HCT116 (cell line): ENCODE measurements at regions not wholly inside any gene's neighbourhood (a gene's known extent, or its start where the extent isn't known, plus 50 kb on each side); places are given as distances from the start of the nearest gene placed in this dataset.

Experiments
- ATAC-seq: fragments of 200-7000 bp; cut with Tn5 transposase; 2 replicates; pipeline ENCODE4 v1.9.1; 2020; ENCODE audit warnings: mild to moderate bottlenecking, moderate library complexity
- BruUV-seq: library from RNA; stranded (reverse); fragments of 400-500 nt; replicated peaks from 2 replicates; lab custom pipeline; 2021; lab: Mats Ljungman, UMichigan
- CTCF ChIA-PET: fragments of 300-600 bp; sonication (Branson Sonifier 250); formaldehyde crosslinking; loops from one replicate; lab custom pipeline; 2021; ENCODE audit warnings: antibody characterized with exemption; lab: Charles Lee
- POLR2A ChIA-PET: fragments of 300-600, 350-600 bp; sonication (Branson Sonifier 250); formaldehyde crosslinking; loops from one replicate; lab custom pipeline; 2021; ENCODE audit warnings: antibody characterized with exemption; lab: Charles Lee
- RAD21 ChIA-PET, 2 experiments: fragments of 300-600 bp; sonication (Branson Sonifier 250); formaldehyde crosslinking; loops; one replicate each; lab custom pipeline; 2023; ENCODE audit warnings: low total read pairs in 2 of 2; ENCODE audit not compliant: uncharacterized antibody in 2 of 2, unreplicated experiment in 2 of 2, low non-redundant PET in 1 of 2; lab: Charles Lee
- DNase-seq: peaks from one replicate; pipeline ENCODE4 v3.0.0-alpha.2; 2010; ENCODE audit warnings: low read depth, low spot score
- H2AFZ ChIP-seq: fragments of 200-600 bp; shearing (Covaris generic), sonication (generic); 2 replicates; pipeline ENCODE4 v1.6.1; 2017; ENCODE audit warnings: low read depth, mixed run types, mixed read lengths, antibody characterized with exemption, low read length; ENCODE audit not compliant: poor library complexity, severe bottlenecking
- H3K27ac ChIP-seq: 2 replicates; pipeline ENCODE4 v1.5.1; 2012; ENCODE audit warnings: low read depth, low read length
- H3K27me3 ChIP-seq: fragments of 200-600 bp; sonication (generic); 2 replicates; pipeline ENCODE4 v1.6.1; 2016; ENCODE audit warnings: mixed run types, low read length, mixed read lengths; ENCODE audit not compliant: insufficient read depth
- H3K36me3 ChIP-seq, 2 experiments: fragments of 200-500 bp in 1 of 2; fragments of 200-600 bp in 1 of 2; sonication (Bioruptor generic) in 1 of 2; sonication (generic) in 1 of 2; 2 replicates each; pipeline versions ENCODE4 v1.5.1 to v1.6.1; 2014 to 2016; ENCODE audit warnings: low read length in 2 of 2, inconsistent platforms in 1 of 2, mixed read lengths in 1 of 2, mixed run types in 1 of 2; ENCODE audit not compliant: insufficient read depth in 2 of 2, control insufficient read depth in 1 of 2
- H3K4me1 ChIP-seq, 2 experiments: fragments of 200-600 bp in 1 of 2; sonication (generic) in 1 of 2; 2 replicates each; pipeline versions ENCODE4 v1.5.1 to v1.6.1; 2012 to 2017; ENCODE audit warnings: low read length in 2 of 2, inconsistent platforms in 1 of 2, mild to moderate bottlenecking in 1 of 2, mixed read lengths in 1 of 2, mixed run types in 1 of 2, moderate library complexity in 1 of 2; ENCODE audit not compliant: insufficient read depth in 2 of 2, control insufficient read depth in 1 of 2
- H3K4me2 ChIP-seq: fragments of 200-600 bp; sonication (generic); 2 replicates; pipeline ENCODE4 v1.6.1; 2017; ENCODE audit warnings: mixed run types, low read length, mixed read lengths
- H3K4me3 ChIP-seq, 2 experiments: fragments of 200-600 bp in 1 of 2; sonication (generic) in 1 of 2; replicated peaks in 1 of 2; 2 replicates each; pipeline ENCODE4 v1.5.1; 2011 to 2016; ENCODE audit warnings: low read length in 2 of 2, control low read depth in 1 of 2, low read depth in 1 of 2, mild to moderate bottlenecking in 1 of 2, mixed read lengths in 1 of 2, mixed run types in 1 of 2
- H3K79me2 ChIP-seq: fragments of 200-600 bp; sonication (generic); 2 replicates; pipeline ENCODE4 v1.6.1; 2017; ENCODE audit warnings: mild to moderate bottlenecking, mixed run types, low read length, moderate library complexity, mixed read lengths; ENCODE audit not compliant: insufficient read depth
- H3K9ac ChIP-seq: fragments of 200-600 bp; sonication (generic); 2 replicates; pipeline ENCODE4 v1.6.1; 2016; ENCODE audit warnings: low read length, mixed read lengths
- H3K9me2 ChIP-seq: fragments of 200-600 bp; sonication (generic), shearing (Covaris generic); 2 replicates; pipeline ENCODE4 v1.6.1; 2017; ENCODE audit warnings: mixed run types, mild to moderate bottlenecking, moderate library complexity; ENCODE audit not compliant: insufficient read depth
- H3K9me3 ChIP-seq, 2 experiments: fragments of 200-500 bp in 1 of 2; fragments of 200-600 bp in 1 of 2; sonication (Bioruptor generic) in 1 of 2; sonication (generic) in 1 of 2; 2 replicates each; pipeline ENCODE4 v1.6.1; 2014 to 2017; ENCODE audit warnings: low read length in 2 of 2, mixed read lengths in 2 of 2, inconsistent platforms in 1 of 2, low read depth in 1 of 2, mild to moderate bottlenecking in 1 of 2, mixed run types in 1 of 2, moderate library complexity in 1 of 2; ENCODE audit not compliant: control insufficient read depth in 1 of 2, insufficient read depth in 1 of 2
- H4K20me1 ChIP-seq: fragments of 200-600 bp; sonication (generic), shearing (Covaris generic); 2 replicates; pipeline ENCODE4 v1.6.1; 2017; ENCODE audit warnings: mixed run types, mild to moderate bottlenecking, moderate library complexity; ENCODE audit not compliant: insufficient read depth
- CEBPB ChIP-seq: IDR thresholded peaks from 2 replicates; pipeline ENCODE4 v1.6.1; 2012; ENCODE audit warnings: low read depth
- EGR1 ChIP-seq: IDR thresholded peaks from 2 replicates; pipeline ENCODE4 v1.6.1; 2012; ENCODE audit warnings: low read depth
- ELF1 ChIP-seq: IDR thresholded peaks from 2 replicates; pipeline ENCODE4 v1.6.1; 2012; ENCODE audit warnings: low read depth, borderline replicate concordance
- EZH2 ChIP-seq: fragments of 200-600 bp; sonication (generic); IDR thresholded peaks from 2 replicates; pipeline ENCODE4 v1.6.1; 2017; ENCODE audit warnings: antibody characterized with exemption, mixed run types
- EZH2phosphoT487 ChIP-seq: fragments of 200-600 bp; IDR thresholded peaks from 2 replicates; pipeline ENCODE4 v1.6.1; 2018; ENCODE audit warnings: antibody characterized with exemption, borderline replicate concordance
- FOSL1 ChIP-seq: IDR thresholded peaks from 2 replicates; pipeline ENCODE4 v1.6.1; 2012; ENCODE audit warnings: low read depth
- JUND ChIP-seq: IDR thresholded peaks from 2 replicates; pipeline ENCODE4 v1.6.1; 2012
- POLR2A ChIP-seq: IDR thresholded peaks from 2 replicates; pipeline ENCODE4 v1.7.0; 2011; ENCODE audit warnings: borderline replicate concordance; ENCODE audit not compliant: insufficient read depth, insufficient read length; ENCODE audit errors: extremely low read depth
- TCF7L2 ChIP-seq: IDR thresholded peaks from 2 replicates; pipeline ENCODE4 v1.7.0; 2011; ENCODE audit warnings: borderline replicate concordance, inconsistent platforms; ENCODE audit not compliant: insufficient read depth, insufficient read length; ENCODE audit errors: extremely low read depth
- YY1 ChIP-seq: IDR thresholded peaks from 2 replicates; pipeline ENCODE4 v1.6.1; 2011; ENCODE audit warnings: low read length, low read depth, moderate library complexity, mild to moderate bottlenecking; ENCODE audit not compliant: insufficient replicate concordance; ENCODE audit errors: extremely low read depth
- ZFX ChIP-seq: fragments of 450-650 bp; IDR thresholded peaks from 2 replicates; pipeline ENCODE4 v1.6.1; 2017
- intact Hi-C: fragments of 100-400 bp; cut with micrococcal nuclease; formaldehyde crosslinking; loops from 2 replicates; pipeline ENCODE4 v1.10.0; 2022
- TF ChIP-seq, protein P1 (sequence below): IDR thresholded peaks from 2 replicates; pipeline ENCODE4 v1.6.1; 2012; ENCODE audit warnings: low read depth
- TF ChIP-seq, protein P2 (sequence below), 3 experiments: fragments of 200-600 bp in 1 of 3; sonication (generic) in 1 of 3; IDR thresholded peaks in 2 of 3; conservative IDR thresholded peaks in 1 of 3; 2 replicates each; pipeline ENCODE4 v1.5.1; 2012 to 2017; ENCODE audit warnings: low read depth in 2 of 3, low read length in 2 of 3, antibody characterized with exemption in 1 of 3, borderline replicate concordance in 1 of 3, control low read depth in 1 of 3, mild to moderate bottlenecking in 1 of 3, mixed read lengths in 1 of 3, mixed run types in 1 of 3, moderate library complexity in 1 of 3; ENCODE audit not compliant: insufficient read depth in 1 of 3
- TF ChIP-seq, protein P3 (sequence below): IDR thresholded peaks from 2 replicates; pipeline ENCODE4 v1.6.1; 2011; ENCODE audit warnings: mild to moderate bottlenecking, low read length, moderate library complexity; ENCODE audit not compliant: insufficient replicate concordance; ENCODE audit errors: extremely low read depth
- TF ChIP-seq, protein P4 (sequence below): IDR thresholded peaks from 2 replicates; pipeline ENCODE4 v1.6.1; 2012

DNA sequence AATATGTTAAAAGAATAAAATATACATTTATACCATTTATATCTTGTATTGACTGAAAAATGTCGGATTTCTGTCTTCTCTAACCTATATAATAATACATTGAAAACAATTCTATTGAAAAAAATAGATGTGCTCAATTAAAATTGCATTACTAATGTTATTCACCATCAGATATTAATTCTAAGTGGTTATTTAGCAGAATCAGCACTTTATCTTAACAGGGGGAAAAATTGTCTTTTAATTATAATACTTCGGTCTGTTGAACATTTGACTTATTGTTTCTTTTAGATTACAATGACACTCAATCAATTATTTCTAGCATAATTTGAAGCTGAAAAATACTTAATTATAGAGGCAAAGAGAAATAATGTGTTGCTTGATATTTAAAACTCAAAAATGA, 220.3 kb downstream of the PABPC4L start:
- no peaks in the 10 kb centered on the region for H4K20me1 ChIP-seq
- H3K4me1 ChIP-seq = no peaks in the 10 kb centered on the region
- no peak overlapping the region for H3K9ac ChIP-seq
- no peaks in the 10 kb centered on the region for H3K27me3 ChIP-seq
- ATAC-seq (no peak), DNase-seq (no peak)
- H3K27ac ChIP-seq = no peak overlapping the region
- TF ChIP-seq TCF7L2 = no peak
- TF ChIP-seq ELF1 = no peak
- TF ChIP-seq CEBPB = no peak
- TF ChIP-seq ZFX = no peak
- TF ChIP-seq EGR1 = no peak
- TF ChIP-seq, protein P1, sequence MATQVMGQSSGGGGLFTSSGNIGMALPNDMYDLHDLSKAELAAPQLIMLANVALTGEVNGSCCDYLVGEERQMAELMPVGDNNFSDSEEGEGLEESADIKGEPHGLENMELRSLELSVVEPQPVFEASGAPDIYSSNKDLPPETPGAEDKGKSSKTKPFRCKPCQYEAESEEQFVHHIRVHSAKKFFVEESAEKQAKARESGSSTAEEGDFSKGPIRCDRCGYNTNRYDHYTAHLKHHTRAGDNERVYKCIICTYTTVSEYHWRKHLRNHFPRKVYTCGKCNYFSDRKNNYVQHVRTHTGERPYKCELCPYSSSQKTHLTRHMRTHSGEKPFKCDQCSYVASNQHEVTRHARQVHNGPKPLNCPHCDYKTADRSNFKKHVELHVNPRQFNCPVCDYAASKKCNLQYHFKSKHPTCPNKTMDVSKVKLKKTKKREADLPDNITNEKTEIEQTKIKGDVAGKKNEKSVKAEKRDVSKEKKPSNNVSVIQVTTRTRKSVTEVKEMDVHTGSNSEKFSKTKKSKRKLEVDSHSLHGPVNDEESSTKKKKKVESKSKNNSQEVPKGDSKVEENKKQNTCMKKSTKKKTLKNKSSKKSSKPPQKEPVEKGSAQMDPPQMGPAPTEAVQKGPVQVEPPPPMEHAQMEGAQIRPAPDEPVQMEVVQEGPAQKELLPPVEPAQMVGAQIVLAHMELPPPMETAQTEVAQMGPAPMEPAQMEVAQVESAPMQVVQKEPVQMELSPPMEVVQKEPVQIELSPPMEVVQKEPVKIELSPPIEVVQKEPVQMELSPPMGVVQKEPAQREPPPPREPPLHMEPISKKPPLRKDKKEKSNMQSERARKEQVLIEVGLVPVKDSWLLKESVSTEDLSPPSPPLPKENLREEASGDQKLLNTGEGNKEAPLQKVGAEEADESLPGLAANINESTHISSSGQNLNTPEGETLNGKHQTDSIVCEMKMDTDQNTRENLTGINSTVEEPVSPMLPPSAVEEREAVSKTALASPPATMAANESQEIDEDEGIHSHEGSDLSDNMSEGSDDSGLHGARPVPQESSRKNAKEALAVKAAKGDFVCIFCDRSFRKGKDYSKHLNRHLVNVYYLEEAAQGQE = no peak
- TF ChIP-seq, protein P2, sequence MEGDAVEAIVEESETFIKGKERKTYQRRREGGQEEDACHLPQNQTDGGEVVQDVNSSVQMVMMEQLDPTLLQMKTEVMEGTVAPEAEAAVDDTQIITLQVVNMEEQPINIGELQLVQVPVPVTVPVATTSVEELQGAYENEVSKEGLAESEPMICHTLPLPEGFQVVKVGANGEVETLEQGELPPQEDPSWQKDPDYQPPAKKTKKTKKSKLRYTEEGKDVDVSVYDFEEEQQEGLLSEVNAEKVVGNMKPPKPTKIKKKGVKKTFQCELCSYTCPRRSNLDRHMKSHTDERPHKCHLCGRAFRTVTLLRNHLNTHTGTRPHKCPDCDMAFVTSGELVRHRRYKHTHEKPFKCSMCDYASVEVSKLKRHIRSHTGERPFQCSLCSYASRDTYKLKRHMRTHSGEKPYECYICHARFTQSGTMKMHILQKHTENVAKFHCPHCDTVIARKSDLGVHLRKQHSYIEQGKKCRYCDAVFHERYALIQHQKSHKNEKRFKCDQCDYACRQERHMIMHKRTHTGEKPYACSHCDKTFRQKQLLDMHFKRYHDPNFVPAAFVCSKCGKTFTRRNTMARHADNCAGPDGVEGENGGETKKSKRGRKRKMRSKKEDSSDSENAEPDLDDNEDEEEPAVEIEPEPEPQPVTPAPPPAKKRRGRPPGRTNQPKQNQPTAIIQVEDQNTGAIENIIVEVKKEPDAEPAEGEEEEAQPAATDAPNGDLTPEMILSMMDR (IDR thresholded peaks at IDR 0.05 in 2 of 3, conservative IDR thresholded peaks at IDR 0.05 in 1 of 3; ENCODE audit: borderline replicate concordance in 1 of 3, insufficient read depth in 1 of 3, low read depth in 2 of 3, low read length in 2 of 3) = no peak
- no peak for TF ChIP-seq FOSL1
- no peak for TF ChIP-seq POLR2A
- TF ChIP-seq, protein P3, sequence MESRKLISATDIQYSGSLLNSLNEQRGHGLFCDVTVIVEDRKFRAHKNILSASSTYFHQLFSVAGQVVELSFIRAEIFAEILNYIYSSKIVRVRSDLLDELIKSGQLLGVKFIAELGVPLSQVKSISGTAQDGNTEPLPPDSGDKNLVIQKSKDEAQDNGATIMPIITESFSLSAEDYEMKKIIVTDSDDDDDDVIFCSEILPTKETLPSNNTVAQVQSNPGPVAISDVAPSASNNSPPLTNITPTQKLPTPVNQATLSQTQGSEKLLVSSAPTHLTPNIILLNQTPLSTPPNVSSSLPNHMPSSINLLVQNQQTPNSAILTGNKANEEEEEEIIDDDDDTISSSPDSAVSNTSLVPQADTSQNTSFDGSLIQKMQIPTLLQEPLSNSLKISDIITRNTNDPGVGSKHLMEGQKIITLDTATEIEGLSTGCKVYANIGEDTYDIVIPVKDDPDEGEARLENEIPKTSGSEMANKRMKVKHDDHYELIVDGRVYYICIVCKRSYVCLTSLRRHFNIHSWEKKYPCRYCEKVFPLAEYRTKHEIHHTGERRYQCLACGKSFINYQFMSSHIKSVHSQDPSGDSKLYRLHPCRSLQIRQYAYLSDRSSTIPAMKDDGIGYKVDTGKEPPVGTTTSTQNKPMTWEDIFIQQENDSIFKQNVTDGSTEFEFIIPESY = no peak
- TF ChIP-seq, protein P4, sequence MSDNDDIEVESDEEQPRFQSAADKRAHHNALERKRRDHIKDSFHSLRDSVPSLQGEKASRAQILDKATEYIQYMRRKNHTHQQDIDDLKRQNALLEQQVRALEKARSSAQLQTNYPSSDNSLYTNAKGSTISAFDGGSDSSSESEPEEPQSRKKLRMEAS = no peak
- no peak for TF ChIP-seq YY1
- TF ChIP-seq JUND = no peak
- no peak for TF ChIP-seq EZH2phosphoT487
- TF ChIP-seq EZH2 = no peak
- no peaks in the 10 kb centered on the region for H3K36me3 ChIP-seq
- intact Hi-C loops = no loop called here
- BruUV-seq = no TSS peak
- H3K9me3 ChIP-seq = no peaks in the 10 kb centered on the region
- CTCF ChIA-PET = no interaction called here
- H3K9me2 ChIP-seq = no peaks in the 10 kb centered on the region
- POLR2A ChIA-PET = no interaction called here
- no peaks in the 10 kb centered on the region for H3K79me2 ChIP-seq
- RAD21 ChIA-PET = no interaction called here
- H3K4me3 ChIP-seq = no peak overlapping the region
- no peak overlapping the region for H3K4me2 ChIP-seq
- H2AFZ ChIP-seq = no peak overlapping the region
